GM12892 (cell line): ENCODE measurements at regions not wholly inside any gene's neighbourhood (a gene's known extent, or its start where the extent isn't known, plus 50 kb on each side); places are given as distances from the start of the nearest gene placed in this dataset.

ENCODE experiments used
- POLR2A ChIP-seq: IDR thresholded peaks from 2 replicates; pipeline ENCODE4 v1.6.1; 2011; ENCODE audit warnings: low read depth, low read length, control low read depth
- POLR2AphosphoS5 ChIP-seq: IDR thresholded peaks from 2 replicates; pipeline ENCODE4 v1.6.1; 2011; ENCODE audit warnings: low read depth, low read length, control low read depth

- TF ChIP-seq POLR2AphosphoS5 (no peak), POLR2A (no peak)
Measured at GRCh38 chr1:10901891-10902805, 105.7 kb upstream of the CASZ1 start.
